ENCODE measurements at regions not wholly inside any gene's neighbourhood (a gene's known extent, or its start where the extent isn't known, plus 50 kb on each side); places are given as distances from the start of the nearest gene placed in this dataset.

- Histone ChIP-seq H3K36me3 (ENCODE audit: insufficient read depth, low read length) (no peaks in the 10 kb centered on the region), H3K9me3 (ENCODE audit: insufficient read depth, low read depth, low read length) (no peaks in the 10 kb centered on the region), H3K79me2 (ENCODE audit: insufficient read depth, low read length) (no peaks in the 10 kb centered on the region), H3K4me2 (ENCODE audit: low read length) (no peak overlapping the region), H3K27me3 (ENCODE audit: insufficient read depth, low read length) (no peaks in the 10 kb centered on the region), H2AFZ (ENCODE audit: low read depth, low read length) (no peak overlapping the region), H3K9ac (ENCODE audit: low read length) (no peak overlapping the region), H3K4me3 (ENCODE audit: insufficient read depth, low read depth, low read length) (no peak overlapping the region), H3K27ac (ENCODE audit: low read depth, low read length) (no peak overlapping the region), H4K20me1 (ENCODE audit: insufficient read depth, low read length) (no peaks in the 10 kb centered on the region), H3K4me1 (ENCODE audit: insufficient read depth, low read length) (peaks cover 5% of the 10 kb centered on the region)
- H3K4me1 Mint-ChIP-seq (ENCODE audit: low read depth, unreplicated experiment), result peaks cover 13% of the 10 kb centered on the region
- no peak overlapping the region for H3K4me3 Mint-ChIP-seq (ENCODE audit: unreplicated experiment)
- H3K9me3 Mint-ChIP-seq (ENCODE audit: unreplicated experiment), result no peaks in the 10 kb centered on the region
- H3K36me3 Mint-ChIP-seq (ENCODE audit: low read depth, unreplicated experiment), result no peaks in the 10 kb centered on the region
- no peak for FAIRE-seq
- no peak for DNase-seq (ENCODE audit: low read depth)
- H3K27me3 Mint-ChIP-seq (ENCODE audit: low read depth, unreplicated experiment), result no peaks in the 10 kb centered on the region
- TF ChIP-seq CTCF (IDR thresholded peaks at IDR 0.05; ENCODE audit: insufficient read depth, low read depth, low read length) (no peak), EZH2 (IDR thresholded peaks at IDR 0.05; ENCODE audit: insufficient read depth, low read length) (no peak)
- no peak overlapping the region for H3K27ac Mint-ChIP-seq (ENCODE audit: unreplicated experiment)
These were observed 932.8 kb downstream of the SLC4A3 start for GRCh38 chr2:220560192-220560591.

GRCh38 chr2:220562375-220563140 lies 935.1 kb downstream of the SLC4A3 start:
- Histone ChIP-seq H3K79me2 (ENCODE audit: insufficient read depth, low read length) (no peaks in the 10 kb centered on the region), H3K27me3 (ENCODE audit: insufficient read depth, low read length) (no peaks in the 10 kb centered on the region), H3K36me3 (ENCODE audit: insufficient read depth, low read length) (no peaks in the 10 kb centered on the region), H3K4me3 (ENCODE audit: insufficient read depth, low read depth, low read length) (no peak overlapping the region), H2AFZ (ENCODE audit: low read depth, low read length) (no peak overlapping the region), H3K9me3 (ENCODE audit: insufficient read depth, low read depth, low read length) (no peaks in the 10 kb centered on the region), H3K4me2 (ENCODE audit: low read length) (no peak overlapping the region), H3K9ac (ENCODE audit: low read length) (no peak overlapping the region), H3K4me1 (ENCODE audit: insufficient read depth, low read length) (no peaks in the 10 kb centered on the region), H3K27ac (ENCODE audit: low read depth, low read length) (no peak overlapping the region), H4K20me1 (ENCODE audit: insufficient read depth, low read length) (no peaks in the 10 kb centered on the region)
- H3K36me3 Mint-ChIP-seq (ENCODE audit: low read depth, unreplicated experiment), result no peaks in the 10 kb centered on the region
- H3K4me1 Mint-ChIP-seq (ENCODE audit: low read depth, unreplicated experiment), result no peaks in the 10 kb centered on the region
- no peak for DNase-seq (ENCODE audit: low read depth)
- H3K27ac Mint-ChIP-seq (ENCODE audit: unreplicated experiment), result no peak overlapping the region
- peak; percentile 23 for FAIRE-seq
- H3K27me3 Mint-ChIP-seq (ENCODE audit: low read depth, unreplicated experiment), result no peaks in the 10 kb centered on the region
- no peak for TF ChIP-seq EZH2 (IDR thresholded peaks at IDR 0.05; ENCODE audit: insufficient read depth, low read length)
- no peak for TF ChIP-seq CTCF (IDR thresholded peaks at IDR 0.05; ENCODE audit: insufficient read depth, low read depth, low read length)
- no peaks in the 10 kb centered on the region for H3K9me3 Mint-ChIP-seq (ENCODE audit: unreplicated experiment)
- H3K4me3 Mint-ChIP-seq (ENCODE audit: unreplicated experiment), result no peak overlapping the region

- no peak for TF ChIP-seq CTCF (IDR thresholded peaks at IDR 0.05; ENCODE audit: insufficient read depth, low read depth, low read length)
- no peak for TF ChIP-seq EZH2 (IDR thresholded peaks at IDR 0.05; ENCODE audit: insufficient read depth, low read length)
- Mint-ChIP-seq H3K4me3 (ENCODE audit: unreplicated experiment) (no peak overlapping the region), H3K27ac (ENCODE audit: unreplicated experiment) (no peak overlapping the region), H3K4me1 (ENCODE audit: low read depth, unreplicated experiment) (no peaks in the 10 kb centered on the region), H3K36me3 (ENCODE audit: low read depth, unreplicated experiment) (no peaks in the 10 kb centered on the region), H3K27me3 (ENCODE audit: low read depth, unreplicated experiment) (no peaks in the 10 kb centered on the region), H3K9me3 (ENCODE audit: unreplicated experiment) (no peaks in the 10 kb centered on the region)
- H4K20me1 ChIP-seq (ENCODE audit: insufficient read depth, low read length), result no peaks in the 10 kb centered on the region
- H3K36me3 ChIP-seq (ENCODE audit: insufficient read depth, low read length), result no peaks in the 10 kb centered on the region
- no peaks in the 10 kb centered on the region for H3K4me1 ChIP-seq (ENCODE audit: insufficient read depth, low read length)
- H3K9me3 ChIP-seq (ENCODE audit: insufficient read depth, low read depth, low read length), result no peaks in the 10 kb centered on the region
- no peak overlapping the region for H3K4me2 ChIP-seq (ENCODE audit: low read length)
- no peaks in the 10 kb centered on the region for H3K79me2 ChIP-seq (ENCODE audit: insufficient read depth, low read length)
- H3K27ac ChIP-seq (ENCODE audit: low read depth, low read length), result no peak overlapping the region
- no peak overlapping the region for H2AFZ ChIP-seq (ENCODE audit: low read depth, low read length)
- H3K27me3 ChIP-seq (ENCODE audit: insufficient read depth, low read length), result no peaks in the 10 kb centered on the region
- FAIRE-seq (no peak), DNase-seq (ENCODE audit: low read depth) (no peak)
- H3K4me3 ChIP-seq (ENCODE audit: insufficient read depth, low read depth, low read length), result no peak overlapping the region
- no peak overlapping the region for H3K9ac ChIP-seq (ENCODE audit: low read length)
These were observed 940.9 kb downstream of the SLC4A3 start for GRCh38 chr2:220568296-220568695.
